Activated CD8-positive, alpha-beta memory T cell treated with anti-CD3 and anti-CD28 coated beads for 48 hours (primary cell): ENCODE measurements at regions not wholly inside any gene's neighbourhood (a gene's known extent, or its start where the extent isn't known, plus 50 kb on each side); places are given as distances from the start of the nearest gene placed in this dataset.
A peak's percentile ranks its signal among the peaks of the same experiment; 100 is the strongest.

ENCODE experiments used
- DNase-seq, 3 experiments: peaks; one replicate each; pipeline ENCODE4 v3.0.0-alpha.2; 2020; ENCODE audit warnings: low read depth in 2 of 3, low spot score in 2 of 3

DNA sequence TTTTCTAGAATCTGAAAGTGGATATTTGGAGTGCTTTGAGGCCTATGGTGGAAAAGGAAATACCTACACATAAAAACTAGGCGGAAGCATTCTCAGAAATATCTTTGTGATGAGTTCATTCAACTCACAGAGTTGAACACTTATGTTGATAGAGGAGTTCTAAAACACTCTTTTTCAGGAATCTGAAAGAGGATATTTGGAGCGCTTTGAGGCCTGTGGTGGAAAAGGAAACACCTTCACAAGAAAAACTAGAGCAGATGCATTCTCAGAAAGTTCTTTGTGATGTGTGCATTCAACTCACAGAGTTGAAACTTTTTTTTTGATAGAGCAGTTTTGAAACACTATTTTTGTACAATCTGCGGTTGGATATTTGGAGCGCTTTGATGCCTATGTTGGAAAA, 1250.0 kb upstream of the DEFB115 start:
- DNase-seq = peak in 1 of 3 experiments; percentile 1
